Smooth muscle cell (in vitro differentiated cells): ENCODE measurements at regions not wholly inside any gene's neighbourhood (a gene's known extent, or its start where the extent isn't known, plus 50 kb on each side); places are given as distances from the start of the nearest gene placed in this dataset.
A peak's percentile ranks its signal among the peaks of the same experiment; 100 is the strongest.
"Not testable (repeated sequence)": the region's sequence is repeated elsewhere in the genome, so short reads cannot be mapped to it uniquely, and the experiment has no call there.

Source experiments
- DNase-seq: peaks from one replicate; lab custom pipeline; 2025; ENCODE audit not compliant: unreplicated experiment; lab: John Stamatoyannopoulos, UW
- H2AFZ ChIP-seq: fragments of 200-600 bp; sonication (generic); 2 replicates; pipeline ENCODE4 v1.6.0; 2016; ENCODE audit warnings: antibody characterized with exemption, low read depth, mild to moderate bottlenecking
- H3F3A ChIP-seq: fragments of 200-600 bp; sonication (generic); 2 replicates; pipeline ENCODE4 v1.6.0; 2017; ENCODE audit warnings: antibody characterized with exemption, low read depth
- H3K27ac ChIP-seq: fragments of 200-600 bp; sonication (generic); 2 replicates; pipeline ENCODE4 v1.5.1; 2016; ENCODE audit warnings: low read depth, mild to moderate bottlenecking
- H3K27me3 ChIP-seq: fragments of 200-600 bp; sonication (generic); 2 replicates; pipeline ENCODE4 v1.6.1; 2016; ENCODE audit warnings: low read depth, mild to moderate bottlenecking
- H3K36me3 ChIP-seq: fragments of 200-600 bp; sonication (generic); 2 replicates; pipeline ENCODE4 v1.5.1; 2016; ENCODE audit warnings: low read depth
- H3K4me1 ChIP-seq: fragments of 200-600 bp; sonication (generic); 2 replicates; pipeline ENCODE4 v1.5.1; 2016; ENCODE audit warnings: low read depth
- H3K4me2 ChIP-seq: fragments of 200-600 bp; sonication (generic); 2 replicates; pipeline ENCODE4 v1.6.0; 2016; ENCODE audit warnings: mild to moderate bottlenecking
- H3K4me3 ChIP-seq: fragments of 200-600 bp; sonication (generic); 2 replicates; pipeline ENCODE4 v1.5.1; 2016; ENCODE audit warnings: mild to moderate bottlenecking
- H3K79me2 ChIP-seq: fragments of 200-600 bp; sonication (generic); 2 replicates; pipeline ENCODE4 v1.6.0; 2016; ENCODE audit warnings: low read depth, mild to moderate bottlenecking
- H3K9ac ChIP-seq: fragments of 200-600 bp; sonication (generic); 2 replicates; pipeline ENCODE4 v1.6.0; 2016; ENCODE audit warnings: low read depth
- H3K9me3 ChIP-seq: fragments of 200-600 bp; sonication (generic); replicated peaks from 2 replicates; pipeline ENCODE4 v1.5.1; 2016; ENCODE audit warnings: low read depth
- H4K20me1 ChIP-seq: fragments of 200-600 bp; sonication (generic); 2 replicates; pipeline ENCODE4 v1.6.0; 2016; ENCODE audit warnings: low read depth
- WGBS: methylation state at CpG from one replicate; pipeline ENCODE4 v1.1.7; 2016; ENCODE audit warnings: low lambda C conversion rate; 5-methylcytosine and 5-hydroxymethylcytosine counted together
- TF ChIP-seq, protein P1 (sequence below): fragments of 200-600 bp; sonication (generic); IDR thresholded peaks from 2 replicates; pipeline ENCODE4 v1.5.1; 2017; ENCODE audit warnings: borderline replicate concordance, mild to moderate bottlenecking, antibody characterized with exemption; ENCODE audit not compliant: insufficient read depth, poor library complexity, severe bottlenecking

- H3F3A ChIP-seq = no peaks in the 10 kb centered on the region
- DNase-seq = no peak
- no peaks in the 10 kb centered on the region for H3K36me3 ChIP-seq
- H3K9me3 ChIP-seq = no peaks in the 10 kb centered on the region
- no peaks in the 10 kb centered on the region for H3K27me3 ChIP-seq
- H4K20me1 ChIP-seq = no peaks in the 10 kb centered on the region
- no peaks in the 10 kb centered on the region for H3K4me1 ChIP-seq
- H3K79me2 ChIP-seq = no peaks in the 10 kb centered on the region
- no peak overlapping the region for H2AFZ ChIP-seq
- no peak overlapping the region for H3K4me2 ChIP-seq
- no peak overlapping the region for H3K27ac ChIP-seq
- H3K9ac ChIP-seq = no peak overlapping the region
- WGBS = 91% methylated on average over 2 of the region's 3 CpGs
- TF ChIP-seq, protein P1, sequence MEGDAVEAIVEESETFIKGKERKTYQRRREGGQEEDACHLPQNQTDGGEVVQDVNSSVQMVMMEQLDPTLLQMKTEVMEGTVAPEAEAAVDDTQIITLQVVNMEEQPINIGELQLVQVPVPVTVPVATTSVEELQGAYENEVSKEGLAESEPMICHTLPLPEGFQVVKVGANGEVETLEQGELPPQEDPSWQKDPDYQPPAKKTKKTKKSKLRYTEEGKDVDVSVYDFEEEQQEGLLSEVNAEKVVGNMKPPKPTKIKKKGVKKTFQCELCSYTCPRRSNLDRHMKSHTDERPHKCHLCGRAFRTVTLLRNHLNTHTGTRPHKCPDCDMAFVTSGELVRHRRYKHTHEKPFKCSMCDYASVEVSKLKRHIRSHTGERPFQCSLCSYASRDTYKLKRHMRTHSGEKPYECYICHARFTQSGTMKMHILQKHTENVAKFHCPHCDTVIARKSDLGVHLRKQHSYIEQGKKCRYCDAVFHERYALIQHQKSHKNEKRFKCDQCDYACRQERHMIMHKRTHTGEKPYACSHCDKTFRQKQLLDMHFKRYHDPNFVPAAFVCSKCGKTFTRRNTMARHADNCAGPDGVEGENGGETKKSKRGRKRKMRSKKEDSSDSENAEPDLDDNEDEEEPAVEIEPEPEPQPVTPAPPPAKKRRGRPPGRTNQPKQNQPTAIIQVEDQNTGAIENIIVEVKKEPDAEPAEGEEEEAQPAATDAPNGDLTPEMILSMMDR = no peak
- no peak overlapping the region for H3K4me3 ChIP-seq
Observed at GRCh38 chr11:135015966-135016365, 603.9 kb upstream of the B3GAT1 start.

DNA sequence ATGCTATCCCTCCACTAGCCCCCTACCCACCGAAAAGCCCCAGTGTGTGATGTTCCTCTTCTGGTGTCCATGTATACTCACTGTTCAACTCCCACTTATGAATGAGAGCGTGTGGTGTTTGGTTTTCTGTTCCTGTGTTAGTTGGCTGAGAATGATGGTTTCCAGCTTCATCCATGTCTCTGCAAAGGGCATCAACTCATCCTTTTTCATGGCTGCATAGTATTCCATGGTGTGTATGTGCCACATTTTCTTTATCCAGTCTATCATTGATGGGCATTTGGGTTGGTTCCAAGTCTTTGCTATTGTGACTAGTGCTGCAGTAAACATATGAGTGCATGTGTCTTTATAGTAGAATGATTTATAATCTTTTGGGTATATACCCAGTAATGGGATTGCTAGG is 599.3 kb upstream of the B3GAT1 start:
- H3K79me2 ChIP-seq, H3K27ac ChIP-seq, H4K20me1 ChIP-seq, H3K27me3 ChIP-seq, H3K9me3 ChIP-seq, DNase-seq, H3K4me3 ChIP-seq, H2AFZ ChIP-seq, H3K4me1 ChIP-seq, H3K9ac ChIP-seq, H3K36me3 ChIP-seq, H3F3A ChIP-seq, H3K4me2 ChIP-seq: not testable (repeated sequence)
- WGBS = 89% methylated on average over 2 of the region's 2 CpGs

DNA sequence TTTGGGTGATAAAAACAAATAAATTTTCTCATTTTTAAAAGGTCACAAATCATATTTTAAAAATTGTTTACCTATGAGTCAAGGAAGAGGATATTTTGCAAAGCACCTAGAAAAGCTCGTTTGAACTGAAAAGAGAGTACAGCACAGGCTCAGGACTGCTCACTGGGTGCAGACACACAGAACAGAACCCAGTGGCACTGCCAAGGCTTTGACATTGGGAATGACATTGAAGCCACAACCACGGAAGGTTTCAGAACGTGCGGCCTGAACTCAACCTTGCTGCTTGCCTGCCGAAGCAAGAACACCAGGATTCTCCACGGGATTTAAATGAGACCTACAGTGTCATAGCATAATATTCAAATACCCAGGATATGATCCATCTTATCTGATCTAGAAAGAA is 597.1 kb upstream of the B3GAT1 start:
- WGBS = 83% methylated on average over 6 of the region's 6 CpGs

DNA sequence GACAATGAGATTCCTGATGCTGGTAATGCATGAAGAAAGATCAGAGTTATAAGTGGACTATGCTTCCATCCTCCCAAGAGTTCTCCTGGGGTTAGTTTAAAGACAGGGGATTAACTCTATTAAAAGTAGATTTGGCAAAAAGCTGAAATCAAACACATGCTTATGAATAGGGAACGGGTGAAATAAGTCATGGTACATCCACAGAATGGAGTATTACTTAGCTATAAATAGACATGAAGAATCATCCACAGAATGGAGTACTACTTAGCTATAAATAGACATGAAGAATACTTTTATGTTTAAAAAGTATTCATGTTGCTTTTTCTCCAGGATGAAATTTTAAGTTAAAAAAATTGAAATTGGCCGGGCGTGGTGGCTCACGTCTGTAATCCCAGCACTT is 596.4 kb upstream of the B3GAT1 start:
- H3K4me3 ChIP-seq = no peak overlapping the region
- no peak overlapping the region for H3K27ac ChIP-seq
- peaks cover 4% of the 10 kb centered on the region for H3K4me1 ChIP-seq
- no peaks in the 10 kb centered on the region for H3K36me3 ChIP-seq
- TF ChIP-seq, protein P1 = no peak
- WGBS = 87% methylated on average over 4 of the region's 4 CpGs
- no peak overlapping the region for H3K9ac ChIP-seq
- no peaks in the 10 kb centered on the region for H4K20me1 ChIP-seq
- H3K79me2 ChIP-seq = no peaks in the 10 kb centered on the region
- no peaks in the 10 kb centered on the region for H3F3A ChIP-seq
- no peaks in the 10 kb centered on the region for H3K27me3 ChIP-seq
- no peak for DNase-seq
- no peak overlapping the region for H2AFZ ChIP-seq
- peak overlapping the region; percentile 75 for H3K4me2 ChIP-seq
- H3K9me3 ChIP-seq = no peaks in the 10 kb centered on the region

More for the DNA sequence above, 597.1 kb upstream of the B3GAT1 start:
- Histone ChIP-seq H3F3A (no peaks in the 10 kb centered on the region), H3K4me3 (no peak overlapping the region), H3K4me2 (no peak overlapping the region), H3K4me1 (peaks cover 4% of the 10 kb centered on the region), H3K36me3 (no peaks in the 10 kb centered on the region), H4K20me1 (no peaks in the 10 kb centered on the region), H3K79me2 (no peaks in the 10 kb centered on the region), H2AFZ (no peak overlapping the region), H3K9ac (no peak overlapping the region), H3K27me3 (no peaks in the 10 kb centered on the region), H3K27ac (no peak overlapping the region), H3K9me3 (no peaks in the 10 kb centered on the region)
- TF ChIP-seq, protein P1 = no peak
- DNase-seq = no peak
